WTC11 (cell line): ENCODE measurements at regions not wholly inside any gene's neighbourhood (a gene's known extent, or its start where the extent isn't known, plus 50 kb on each side); places are given as distances from the start of the nearest gene placed in this dataset.

Experiments
- CTCF ChIP-seq: fragments of 200-600 bp; IDR thresholded peaks from 2 replicates; pipeline ENCODE4 v1.8.0; 2022; ENCODE audit warnings: antibody characterized with exemption
- E2F4 ChIP-seq: sonication (generic); formaldehyde crosslinking; IDR thresholded peaks from 2 replicates; pipeline ENCODE4 v1.8.1; 2022; ENCODE audit warnings: low read depth, mild to moderate bottlenecking, moderate library complexity, missing genetic modification reagents, borderline replicate concordance
- IRF1 ChIP-seq: sonication (generic); formaldehyde crosslinking; IDR thresholded peaks from 2 replicates; pipeline ENCODE4 v1.8.0; 2023; ENCODE audit warnings: missing genetic modification reagents
- SP1 ChIP-seq: sonication (generic); formaldehyde crosslinking; conservative IDR thresholded peaks from 2 replicates; pipeline ENCODE4 v1.8.1; 2022; ENCODE audit warnings: missing genetic modification reagents
- TCF7 ChIP-seq: sonication (generic); formaldehyde crosslinking; IDR thresholded peaks from 2 replicates; pipeline ENCODE4 v1.8.0; 2022; ENCODE audit warnings: mild to moderate bottlenecking, low read depth, missing genetic modification reagents, moderate library complexity
- ZNF121 ChIP-seq: sonication (generic); formaldehyde crosslinking; IDR thresholded peaks from 2 replicates; pipeline ENCODE4 v1.8.0; 2023; ENCODE audit warnings: missing genetic modification reagents
- ZNF532 ChIP-seq: fragments of 250-450 bp; sonication (Bioruptor Pico); IDR thresholded peaks from 2 replicates; pipeline ENCODE4 v1.9.0; 2021; ENCODE audit warnings: mild to moderate bottlenecking, borderline replicate concordance
- TF ChIP-seq, protein P1 (sequence below): fragments of 250-450 bp; sonication (Bioruptor Pico); conservative IDR thresholded peaks from 2 replicates; pipeline ENCODE4 v1.9.0; 2021; ENCODE audit warnings: mild to moderate bottlenecking
- TF ChIP-seq, protein P2 (sequence below): sonication (generic); formaldehyde crosslinking; IDR thresholded peaks from 2 replicates; pipeline ENCODE4 v1.8.0; 2022; ENCODE audit warnings: mild to moderate bottlenecking, missing genetic modification reagents

DNA sequence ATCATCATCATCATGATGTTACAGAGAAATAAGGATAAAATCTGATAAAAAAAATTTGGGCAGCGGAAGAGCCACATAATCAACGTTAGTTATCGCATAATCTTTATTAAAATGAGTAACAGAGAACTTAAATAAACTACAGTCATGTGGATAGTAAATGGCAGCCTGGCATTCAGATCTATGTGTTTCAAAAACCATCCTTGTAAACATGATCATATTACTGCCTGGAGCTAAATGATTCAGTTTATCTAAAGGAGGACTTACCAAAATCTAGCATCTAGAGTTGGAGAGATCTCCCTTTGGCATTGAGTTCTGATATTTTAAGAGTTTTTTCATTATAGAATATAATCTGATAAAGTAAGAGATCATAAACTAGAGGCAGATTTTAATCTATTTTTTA is 200.1 kb upstream of the MGAT4C start:
- no peak for TF ChIP-seq CTCF
- TF ChIP-seq E2F4 (CRISPR knock-in tag), result no peak
- TF ChIP-seq SP1, result no peak
- TF ChIP-seq, protein P1, sequence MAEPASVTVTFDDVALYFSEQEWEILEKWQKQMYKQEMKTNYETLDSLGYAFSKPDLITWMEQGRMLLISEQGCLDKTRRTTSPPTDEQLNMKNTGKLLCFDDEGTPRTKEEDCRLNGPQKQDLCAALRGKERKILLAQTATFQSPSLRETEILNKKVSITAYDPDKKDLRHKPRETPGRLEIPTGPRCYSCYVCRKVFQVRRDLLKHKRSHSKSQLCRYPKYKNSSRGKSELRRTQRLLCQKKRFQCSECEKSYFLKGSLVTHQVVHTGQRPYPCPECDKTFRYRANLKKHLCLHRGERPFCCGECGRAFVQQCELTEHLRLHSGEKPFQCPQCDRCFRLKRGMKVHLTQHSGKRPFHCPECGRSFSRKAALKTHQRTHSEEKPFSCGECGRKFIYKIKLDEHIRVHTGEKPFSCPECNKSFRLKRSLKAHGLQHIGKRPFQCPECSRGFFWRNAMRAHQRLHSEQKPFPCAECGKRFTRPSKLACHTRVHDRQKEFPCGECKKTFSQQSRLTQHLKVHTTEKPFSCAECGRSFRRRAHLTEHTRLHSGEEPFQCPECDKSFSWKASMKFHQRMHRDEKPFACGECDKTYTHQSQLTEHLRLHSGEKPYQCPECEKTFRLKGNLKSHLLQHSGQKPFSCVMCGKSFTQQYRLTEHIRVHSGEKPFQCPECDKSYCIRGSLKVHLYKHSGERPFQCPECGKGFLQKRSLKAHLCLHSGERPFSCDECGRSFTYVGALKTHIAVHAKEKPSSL, result no peak
- no peak for TF ChIP-seq ZNF532 (CRISPR knock-in tag)
- no peak for TF ChIP-seq IRF1
- TF ChIP-seq, protein P2, sequence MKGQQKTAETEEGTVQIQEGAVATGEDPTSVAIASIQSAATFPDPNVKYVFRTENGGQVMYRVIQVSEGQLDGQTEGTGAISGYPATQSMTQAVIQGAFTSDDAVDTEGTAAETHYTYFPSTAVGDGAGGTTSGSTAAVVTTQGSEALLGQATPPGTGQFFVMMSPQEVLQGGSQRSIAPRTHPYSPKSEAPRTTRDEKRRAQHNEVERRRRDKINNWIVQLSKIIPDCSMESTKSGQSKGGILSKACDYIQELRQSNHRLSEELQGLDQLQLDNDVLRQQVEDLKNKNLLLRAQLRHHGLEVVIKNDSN (CRISPR knock-in tag), result no peak
- TF ChIP-seq ZNF121, result no peak
- no peak for TF ChIP-seq TCF7 (CRISPR knock-in tag)
